ENCODE measurements at regions not wholly inside any gene's neighbourhood (a gene's known extent, or its start where the extent isn't known, plus 50 kb on each side); places are given as distances from the start of the nearest gene placed in this dataset.

- no peaks in the 10 kb centered on the region for H3K9me2 ChIP-seq (replicated peaks; ENCODE audit: insufficient read depth, low read length)
- no peak for DNase-seq
- H3F3A ChIP-seq (ENCODE audit: insufficient read depth, low read length), result no peaks in the 10 kb centered on the region
- H3K79me2 ChIP-seq (ENCODE audit: low read length), result no peaks in the 10 kb centered on the region
- no peaks in the 10 kb centered on the region for H3K4me1 ChIP-seq (ENCODE audit: low read length)
- H3K9ac ChIP-seq (ENCODE audit: low read length), result no peak overlapping the region
- no peak overlapping the region for H2AFZ ChIP-seq (ENCODE audit: low read length)
- H4K20me1 ChIP-seq (ENCODE audit: insufficient read depth, low read length), result no peaks in the 10 kb centered on the region
- no peak overlapping the region for H3K27ac ChIP-seq (ENCODE audit: low read length)
- H3K4me2 ChIP-seq (ENCODE audit: low read depth, low read length), result no peak overlapping the region
- no peaks in the 10 kb centered on the region for H3K36me3 ChIP-seq (replicated peaks; ENCODE audit: insufficient read depth, low read length)
- H3K27me3 ChIP-seq (replicated peaks; ENCODE audit: insufficient read depth, low read length), result no peaks in the 10 kb centered on the region
- TF ChIP-seq CTCF (IDR thresholded peaks at IDR 0.05; ENCODE audit: low read length) (no peak), EZH2phosphoT487 (IDR thresholded peaks at IDR 0.05; ENCODE audit: low read length) (no peak), EZH2 (optimal IDR thresholded peaks at IDR 0.05; ENCODE audit: low read depth, low read length) (no peak)
- H3K9me3 ChIP-seq (replicated peaks; ENCODE audit: insufficient read depth, low read length), result no peaks in the 10 kb centered on the region
- H3K4me3 ChIP-seq (ENCODE audit: low read length), result no peak overlapping the region
Observed at GRCh38 chr4:41802590-41802989, 54.1 kb upstream of the PHOX2B start.

DNA sequence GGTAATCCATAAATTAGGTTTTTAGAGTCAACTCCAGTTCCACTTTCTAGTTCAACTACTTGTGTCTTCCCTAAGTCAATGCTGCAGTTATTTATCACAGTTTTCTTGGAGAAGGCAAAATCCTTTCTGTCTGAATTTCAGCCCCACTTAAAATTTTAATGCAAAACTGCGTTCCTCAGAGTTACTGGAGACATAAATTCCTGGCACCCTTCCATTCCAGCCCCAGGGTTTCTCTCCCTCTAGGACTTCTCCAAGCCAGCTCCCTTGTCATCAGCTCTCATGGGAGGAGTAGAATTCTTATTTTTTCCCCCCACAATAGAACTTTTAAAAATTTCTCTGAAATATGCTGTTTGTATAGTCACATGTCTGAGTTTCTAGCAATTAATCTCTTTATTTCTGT is 50.6 kb upstream of the PHOX2B start:
- TF ChIP-seq EZH2phosphoT487 (IDR thresholded peaks at IDR 0.05; ENCODE audit: low read length) (no peak), EZH2 (optimal IDR thresholded peaks at IDR 0.05; ENCODE audit: low read depth, low read length) (no peak), CTCF (IDR thresholded peaks at IDR 0.05; ENCODE audit: low read length) (no peak)
- no peaks in the 10 kb centered on the region for H3K79me2 ChIP-seq (ENCODE audit: low read length)
- no peak overlapping the region for H2AFZ ChIP-seq (ENCODE audit: low read length)
- H3K4me2 ChIP-seq (ENCODE audit: low read depth, low read length), result no peak overlapping the region
- no peaks in the 10 kb centered on the region for H3K27me3 ChIP-seq (replicated peaks; ENCODE audit: insufficient read depth, low read length)
- H4K20me1 ChIP-seq (ENCODE audit: insufficient read depth, low read length), result no peaks in the 10 kb centered on the region
- H3K9me2 ChIP-seq (replicated peaks; ENCODE audit: insufficient read depth, low read length), result no peaks in the 10 kb centered on the region
- no peak for DNase-seq
- H3K4me3 ChIP-seq (ENCODE audit: low read length), result no peak overlapping the region
- no peak overlapping the region for H3K9ac ChIP-seq (ENCODE audit: low read length)
- H3K9me3 ChIP-seq (replicated peaks; ENCODE audit: insufficient read depth, low read length), result no peaks in the 10 kb centered on the region
- no peaks in the 10 kb centered on the region for H3F3A ChIP-seq (ENCODE audit: insufficient read depth, low read length)
- H3K4me1 ChIP-seq (ENCODE audit: low read length), result no peaks in the 10 kb centered on the region
- H3K36me3 ChIP-seq (replicated peaks; ENCODE audit: insufficient read depth, low read length), result no peaks in the 10 kb centered on the region
- no peak overlapping the region for H3K27ac ChIP-seq (ENCODE audit: low read length)
